ENCODE measurements at regions not wholly inside any gene's neighbourhood (a gene's known extent, or its start where the extent isn't known, plus 50 kb on each side); places are given as distances from the start of the nearest gene placed in this dataset.

DNA sequence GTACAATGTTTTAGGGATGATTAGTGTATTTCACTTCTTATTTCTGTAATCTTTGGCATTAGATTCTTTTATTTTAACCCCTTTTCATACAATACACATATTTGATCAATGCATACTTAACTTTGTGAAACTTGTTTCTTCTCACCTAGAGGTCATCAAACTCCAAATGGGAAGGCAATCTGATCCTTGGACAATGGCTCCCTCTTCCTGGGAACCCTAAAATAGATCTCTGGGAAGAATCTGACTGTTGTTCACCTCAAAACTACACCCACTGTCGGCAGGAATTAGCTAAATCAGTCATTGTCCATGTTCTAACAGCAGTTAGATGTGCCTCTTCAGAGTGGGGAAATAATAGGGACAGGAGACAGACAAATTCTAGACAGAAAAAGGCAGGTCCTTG is 707.4 kb upstream of the CHORDC1 start:
- no peak overlapping the region for H3K4me3 Mint-ChIP-seq
- H3K27me3 Mint-ChIP-seq (ENCODE audit: low read depth) = no peaks in the 10 kb centered on the region
- no peaks in the 10 kb centered on the region for H3K36me3 Mint-ChIP-seq (ENCODE audit: low read depth)
- H3K4me1 Mint-ChIP-seq = no peaks in the 10 kb centered on the region
- TF ChIP-seq CTCF (IDR thresholded peaks at IDR 0.05; ENCODE audit: unreplicated experiment in 3 of 3) = no peak
- H3K9me3 Mint-ChIP-seq = no peaks in the 10 kb centered on the region
- no peak overlapping the region for H3K27ac Mint-ChIP-seq

GRCh38 chr11:90919332-90919731 is 696.5 kb upstream of the CHORDC1 start:
- no peak for TF ChIP-seq CTCF (IDR thresholded peaks at IDR 0.05; ENCODE audit: unreplicated experiment in 3 of 3)
- H3K27ac Mint-ChIP-seq = no peak overlapping the region

DNA sequence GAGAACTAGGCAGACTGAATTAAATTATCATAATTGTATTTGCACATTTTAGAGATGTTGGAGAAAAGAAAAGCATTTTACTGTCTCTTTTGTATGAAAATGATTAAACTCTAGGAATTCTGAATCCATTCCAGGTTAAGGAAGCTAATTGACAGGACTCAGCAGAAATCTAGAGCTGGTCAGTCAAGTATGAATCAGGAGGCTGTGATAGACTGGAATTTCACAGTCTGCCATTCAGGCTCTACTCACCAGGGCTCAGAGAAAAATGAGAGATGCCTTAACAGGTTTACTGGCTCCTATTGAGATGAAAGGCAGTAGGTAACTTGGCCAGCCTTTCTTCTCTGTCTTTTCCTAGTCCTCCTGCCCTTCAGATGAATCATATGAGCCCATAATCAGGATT is 693.9 kb upstream of the CHORDC1 start:
- H3K36me3 Mint-ChIP-seq (ENCODE audit: low read depth) = no peaks in the 10 kb centered on the region
- no peaks in the 10 kb centered on the region for H3K27me3 Mint-ChIP-seq (ENCODE audit: low read depth)
- no peaks in the 10 kb centered on the region for H3K9me3 Mint-ChIP-seq
- H3K4me3 Mint-ChIP-seq = no peak overlapping the region
- H3K4me1 Mint-ChIP-seq = peaks cover 8% of the 10 kb centered on the region
- TF ChIP-seq CTCF (IDR thresholded peaks at IDR 0.05; ENCODE audit: unreplicated experiment in 3 of 3) = no peak
- H3K27ac Mint-ChIP-seq = no peak overlapping the region

More at GRCh38 chr11:90919332-90919731, 696.5 kb upstream of the CHORDC1 start:
- H3K4me1 Mint-ChIP-seq = peaks cover 4% of the 10 kb centered on the region
- no peak overlapping the region for H3K4me3 Mint-ChIP-seq
- no peaks in the 10 kb centered on the region for H3K9me3 Mint-ChIP-seq
- H3K36me3 Mint-ChIP-seq (ENCODE audit: low read depth) = no peaks in the 10 kb centered on the region
- no peaks in the 10 kb centered on the region for H3K27me3 Mint-ChIP-seq (ENCODE audit: low read depth)

GRCh38 chr11:90913131-90913668 is 690.4 kb upstream of the CHORDC1 start:
- peaks cover 8% of the 10 kb centered on the region for H3K4me1 Mint-ChIP-seq
- H3K36me3 Mint-ChIP-seq (ENCODE audit: low read depth) = no peaks in the 10 kb centered on the region
- H3K4me3 Mint-ChIP-seq = no peak overlapping the region
- H3K27me3 Mint-ChIP-seq (ENCODE audit: low read depth) = no peaks in the 10 kb centered on the region
- H3K27ac Mint-ChIP-seq = peak overlapping the region in 1 of 3 experiments; percentile 10
- no peak for TF ChIP-seq CTCF (IDR thresholded peaks at IDR 0.05; ENCODE audit: unreplicated experiment in 3 of 3)
- no peaks in the 10 kb centered on the region for H3K9me3 Mint-ChIP-seq

- Mint-ChIP-seq H3K36me3 (ENCODE audit: low read depth) (no peaks in the 10 kb centered on the region), H3K27me3 (ENCODE audit: low read depth) (no peaks in the 10 kb centered on the region), H3K9me3 (no peaks in the 10 kb centered on the region), H3K4me3 (no peak overlapping the region), H3K4me1 (peaks cover 7% of the 10 kb centered on the region), H3K27ac (peak overlapping the region in 1 of 3 experiments; percentile 10)
- TF ChIP-seq CTCF (IDR thresholded peaks at IDR 0.05; ENCODE audit: unreplicated experiment in 3 of 3) = no peak
Observed at GRCh38 chr11:90912631-90913030, 689.8 kb upstream of the CHORDC1 start.

DNA sequence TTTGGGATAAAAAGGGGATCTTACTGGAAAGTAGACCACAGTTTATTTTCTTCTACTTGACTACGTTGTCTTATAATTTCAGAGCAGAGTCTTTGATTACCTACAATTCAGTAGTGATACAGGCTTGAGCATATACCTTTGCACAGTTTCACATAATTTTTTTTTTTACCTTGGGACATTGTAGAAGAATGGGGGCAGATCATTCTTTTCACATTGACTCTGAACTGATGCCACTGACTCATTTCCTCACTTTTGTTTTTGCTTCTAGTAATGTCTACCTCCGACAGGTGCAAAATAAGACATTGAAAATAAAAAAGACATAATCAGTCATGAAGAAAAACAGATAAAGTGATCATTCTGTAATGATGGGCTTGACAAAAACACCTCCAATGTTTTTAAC is 688.3 kb upstream of the CHORDC1 start:
- Mint-ChIP-seq H3K36me3 (ENCODE audit: low read depth) (no peaks in the 10 kb centered on the region), H3K27me3 (ENCODE audit: low read depth) (no peaks in the 10 kb centered on the region), H3K4me1 (peaks cover 8% of the 10 kb centered on the region), H3K9me3 (no peaks in the 10 kb centered on the region), H3K4me3 (no peak overlapping the region), H3K27ac (no peak overlapping the region)
- no peak for TF ChIP-seq CTCF (IDR thresholded peaks at IDR 0.05; ENCODE audit: unreplicated experiment in 3 of 3)

Data from nephron (organoid).